NCI-H2196 treated with DMSO at 0.1 percent for 48 hours (cell line): ENCODE measurements at regions not wholly inside any gene's neighbourhood (a gene's known extent, or its start where the extent isn't known, plus 50 kb on each side); places are given as distances from the start of the nearest gene placed in this dataset.

ENCODE experiments used
- DNase-seq: peaks from one replicate; lab custom pipeline; 2025; ENCODE audit not compliant: unreplicated experiment; lab: John Stamatoyannopoulos, UW

DNA sequence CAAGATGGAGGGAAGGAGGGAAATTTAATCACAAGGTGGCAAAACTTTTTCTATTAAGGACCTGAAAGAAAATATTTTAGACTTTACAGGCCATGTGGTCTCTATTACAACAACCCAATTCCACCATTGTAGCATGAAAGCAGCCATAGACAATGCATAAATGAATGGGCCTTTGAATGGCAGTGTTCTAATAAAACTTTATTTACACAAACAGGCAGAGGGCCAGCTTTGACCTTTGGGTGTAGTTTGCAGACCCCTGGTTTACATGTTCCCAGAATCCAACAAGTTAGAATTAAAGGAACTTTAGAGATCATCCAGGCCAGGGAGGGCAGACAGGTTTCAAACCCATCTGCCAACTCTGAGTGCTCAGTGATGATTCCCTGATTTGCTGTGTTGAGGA is 95.2 kb downstream of the BANF2 start:
- no peak for DNase-seq

DNA sequence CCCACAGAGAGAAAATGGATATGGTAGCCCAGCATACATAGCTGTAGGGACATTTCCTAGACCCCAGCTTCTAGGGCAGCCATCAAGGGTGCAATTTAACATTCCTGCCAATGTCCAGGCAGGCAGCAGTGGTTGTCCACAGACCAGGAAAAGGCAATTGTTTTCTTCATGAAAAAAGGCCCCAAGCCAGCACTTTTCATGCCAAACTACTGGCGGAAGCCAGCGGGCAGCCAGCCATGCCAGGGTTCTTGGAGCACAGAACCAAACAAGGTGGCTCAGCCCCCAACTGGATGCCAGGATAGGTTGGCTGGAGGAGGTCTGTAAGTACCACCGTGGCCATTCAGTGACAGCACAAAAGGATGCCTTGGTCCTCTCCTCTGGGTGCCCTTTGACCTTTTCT is 94.6 kb downstream of the BANF2 start:
- DNase-seq = no peak

GRCh38 chr20:17793986-17794385 is 94.2 kb downstream of the BANF2 start:
- no peak for DNase-seq

- no peak for DNase-seq
Observed at GRCh38 chr20:17790296-17790695, 90.5 kb downstream of the BANF2 start.

GRCh38 chr20:17787816-17788215 is 88.0 kb downstream of the BANF2 start:
- DNase-seq = no peak

DNA sequence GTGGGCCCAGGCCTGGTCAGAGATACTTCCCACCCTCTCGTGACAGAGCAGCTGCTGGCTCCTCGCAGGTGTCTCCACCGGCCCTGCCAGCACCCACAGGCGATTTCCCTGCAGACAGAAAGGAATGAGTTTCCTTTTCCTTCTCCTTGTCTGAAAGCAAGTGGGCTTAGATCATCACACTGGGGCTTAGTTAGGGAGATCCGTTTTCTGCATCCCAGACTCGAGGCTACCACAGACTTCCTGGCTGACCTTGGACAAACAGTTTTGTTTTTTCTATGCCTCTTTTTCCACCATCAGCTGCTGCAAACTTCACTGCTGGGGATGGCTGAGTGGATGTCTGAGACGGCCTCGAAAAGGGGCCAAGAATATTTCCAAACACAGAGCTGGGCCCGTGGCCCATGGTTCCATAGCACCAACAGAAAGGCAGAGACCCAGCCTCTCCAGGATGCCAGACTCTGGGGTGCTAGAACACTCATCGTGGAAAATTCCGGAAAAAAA is 86.5 kb downstream of the BANF2 start:
- DNase-seq = no peak
